HepG2 (cell line): ENCODE measurements at regions not wholly inside any gene's neighbourhood (a gene's known extent, or its start where the extent isn't known, plus 50 kb on each side); places are given as distances from the start of the nearest gene placed in this dataset.

Experiments
- ATAC-seq: fragments of 200-7000 bp; cut with Tn5 transposase; 3 replicates; pipeline ENCODE4 v1.9.1; 2020; ENCODE audit warnings: mild to moderate bottlenecking, moderate library complexity
- BruUV-seq: library from RNA; stranded (reverse); fragments of 400-500 nt; replicated peaks from 2 replicates; lab custom pipeline; 2021; lab: Mats Ljungman, UMichigan
- CTCF ChIA-PET: fragments of 300-600 bp; formaldehyde crosslinking; extraction: SDS; loops from one replicate; lab custom pipeline; 2021; ENCODE audit warnings: low total read pairs, inconsistent platforms, low intra/inter-chr PET ratio; lab: Yijun Ruan, JAX
- POLR2A ChIA-PET: fragments of 350-600 bp; sonication (Branson Sonifier 250); formaldehyde crosslinking; loops from one replicate; lab custom pipeline; 2020; ENCODE audit warnings: antibody characterized with exemption, inconsistent platforms; lab: Yijun Ruan, JAX
- DNase-seq: peaks from one replicate; pipeline ENCODE4 v3.0.0-alpha.2; 2015; ENCODE audit warnings: low spot score
- FAIRE-seq: peaks from 3 replicates; lab custom pipeline; 2011; peaks lifted over from hg19 to GRCh38; lab: Jason Lieb, UNC
- H2AFZ ChIP-seq: one replicate; pipeline ENCODE4 v1.6.1; 2011; ENCODE audit warnings: low read length, inconsistent platforms
- H3K27ac ChIP-seq: fragments of 300-600 bp; 3 replicates; pipeline ENCODE4 v1.8.0; 2011; ENCODE audit warnings: mixed run types, mild to moderate bottlenecking, mixed read lengths, low read length, inconsistent platforms; ENCODE audit not compliant: insufficient read depth; ENCODE audit errors: extremely low read length
- H3K27me3 ChIP-seq, 2 experiments: fragments of 200-600 bp in 1 of 2; 2 replicates in 1 of 2; 3 replicates in 1 of 2; pipeline versions ENCODE4 v1.6.0 to v1.8.0; 2011; ENCODE audit warnings: low read length in 2 of 2, mild to moderate bottlenecking in 2 of 2, moderate library complexity in 2 of 2, inconsistent platforms in 1 of 2; ENCODE audit not compliant: insufficient read depth in 2 of 2, control insufficient read depth in 1 of 2
- H3K36me3 ChIP-seq, 2 experiments: fragments of 200-600 bp in 1 of 2; replicated peaks in 1 of 2; 2 replicates in 1 of 2; 3 replicates in 1 of 2; pipeline versions ENCODE4 v1.5.1 to v1.8.0; 2011; ENCODE audit warnings: low read length in 2 of 2, inconsistent platforms in 1 of 2; ENCODE audit not compliant: insufficient read depth in 2 of 2, control insufficient read depth in 1 of 2
- H3K4me1 ChIP-seq: 2 replicates; pipeline ENCODE4 v1.5.1; 2012; ENCODE audit warnings: low read length, inconsistent platforms; ENCODE audit not compliant: insufficient read depth
- H3K4me2 ChIP-seq: 2 replicates; pipeline ENCODE4 v1.6.0; 2011; ENCODE audit warnings: low read depth, low read length, inconsistent platforms
- H3K4me3 ChIP-seq, 3 experiments: fragments of 200-600 bp in 1 of 3; sonication (generic), shearing (Covaris generic) in 1 of 3; replicated peaks in 1 of 3; 2 replicates each; pipeline ENCODE4 v1.5.1; 2011 to 2016; ENCODE audit warnings: low read length in 3 of 3, inconsistent platforms in 2 of 3, low read depth in 2 of 3, mild to moderate bottlenecking in 2 of 3, control low read depth in 1 of 3, mixed read lengths in 1 of 3; ENCODE audit not compliant: insufficient read depth in 1 of 3
- H3K79me2 ChIP-seq: one replicate; pipeline ENCODE4 v1.6.1; 2011; ENCODE audit warnings: low read length, inconsistent platforms; ENCODE audit not compliant: insufficient read depth
- H3K9ac ChIP-seq: 2 replicates; pipeline ENCODE4 v1.6.0; 2011; ENCODE audit warnings: mild to moderate bottlenecking, low read depth, low read length, inconsistent platforms; ENCODE audit not compliant: insufficient read depth
- H3K9me3 ChIP-seq: 2 replicates; pipeline ENCODE4 v1.5.1; 2012; ENCODE audit warnings: mild to moderate bottlenecking, low read length
- H4K20me1 ChIP-seq: 2 replicates; pipeline ENCODE4 v1.6.0; 2011; ENCODE audit warnings: inconsistent platforms, mild to moderate bottlenecking, low read length, moderate library complexity; ENCODE audit not compliant: insufficient read depth
- GTF2F1 ChIP-seq: fragments of 150-350 bp; IDR thresholded peaks from 2 replicates; pipeline ENCODE4 v1.6.1; 2014; ENCODE audit warnings: low read length
- HNRNPUL1 ChIP-seq: fragments of 200-400 bp; formaldehyde crosslinking; IDR thresholded peaks from 2 replicates; pipeline ENCODE4 v1.6.1; 2017; ENCODE audit warnings: low read depth, mild to moderate bottlenecking, low read length, moderate library complexity
- IRF2 ChIP-seq: IDR thresholded peaks from 2 replicates; pipeline ENCODE4 v1.6.1; 2018; ENCODE audit warnings: missing genetic modification reagents, missing compliant biosample characterization
- ISL2 ChIP-seq: sonication (generic); formaldehyde crosslinking; IDR thresholded peaks from 2 replicates; pipeline ENCODE4 v1.5.0; 2020; ENCODE audit warnings: missing genetic modification reagents
- MBD4 ChIP-seq: IDR thresholded peaks from 2 replicates; pipeline ENCODE4 v1.6.1; 2012; ENCODE audit warnings: low read length, inconsistent platforms, borderline replicate concordance
- PHF21A ChIP-seq: sonication (generic); formaldehyde crosslinking; IDR thresholded peaks from 2 replicates; pipeline ENCODE4 v1.5.0; 2020; ENCODE audit warnings: mild to moderate bottlenecking, missing genetic modification reagents
- TOPORS ChIP-seq: sonication (generic); formaldehyde crosslinking; IDR thresholded peaks from 2 replicates; pipeline ENCODE4 v1.8.0; 2023; ENCODE audit warnings: mild to moderate bottlenecking, missing genetic modification reagents
- ZBTB20 ChIP-seq: sonication (generic); formaldehyde crosslinking; IDR thresholded peaks from 2 replicates; pipeline ENCODE4 v1.8.1; 2023; ENCODE audit warnings: missing genetic modification reagents, low read depth, mild to moderate bottlenecking, borderline replicate concordance
- ZIK1 ChIP-seq: sonication (generic); formaldehyde crosslinking; IDR thresholded peaks from 2 replicates; pipeline ENCODE4 v1.5.0; 2020; ENCODE audit warnings: mild to moderate bottlenecking, low read depth, missing genetic modification reagents, borderline replicate concordance
- WGBS: methylation state at CpG from one replicate; pipeline ENCODE4 v1.1.6; 2017; ENCODE audit warnings: low lambda C conversion rate; 5-methylcytosine and 5-hydroxymethylcytosine counted together
- in situ Hi-C: cut with HindIII; loops from 2 replicates; pipeline ENCODE4 v1.10.0; 2017; ENCODE audit warnings: low pct_unique_long_range_greater_than_20kb; ENCODE audit not compliant: extremely low pct_ligation_motif_present
- intact Hi-C: fragments of 100-400 bp; cut with micrococcal nuclease; formaldehyde crosslinking; loops from one replicate; pipeline ENCODE4 v1.10.0; 2022; ENCODE audit not compliant: unreplicated experiment
- TF ChIP-seq, protein P1 (sequence below): sonication (generic); formaldehyde crosslinking; IDR thresholded peaks from 2 replicates; pipeline ENCODE4 v1.8.0; 2023; ENCODE audit warnings: mild to moderate bottlenecking, missing genetic modification reagents
- TF ChIP-seq, protein P2 (sequence below): sonication (generic); formaldehyde crosslinking; IDR thresholded peaks from 2 replicates; pipeline ENCODE4 v1.9.0; 2022; ENCODE audit warnings: low read depth, missing genetic modification reagents

DNA sequence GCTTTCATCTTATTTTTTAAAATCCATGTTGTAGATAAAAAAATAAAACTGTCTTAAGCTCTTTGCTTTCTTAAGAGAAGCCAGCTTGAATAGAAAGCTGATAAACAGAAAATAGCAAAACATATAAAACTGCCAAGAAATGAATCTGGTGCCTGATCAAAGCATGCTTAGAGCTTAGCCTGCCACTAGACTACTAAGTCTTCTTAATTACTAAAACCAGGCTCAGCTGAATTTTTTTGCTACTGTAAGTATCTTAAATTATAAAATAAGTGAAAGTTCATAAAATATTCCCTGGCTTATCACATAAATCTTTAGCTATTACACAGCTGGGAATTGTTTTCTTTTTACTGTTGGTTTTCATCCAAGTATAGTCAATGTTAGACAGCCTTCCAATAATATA lies 803.9 kb downstream of the DIPK2A start (continued):
- TF ChIP-seq TOPORS (CRISPR knock-in tag): no peak
- no peak for TF ChIP-seq ISL2
- no peak for TF ChIP-seq MBD4
- TF ChIP-seq ZBTB20 (CRISPR knock-in tag): no peak

DNA sequence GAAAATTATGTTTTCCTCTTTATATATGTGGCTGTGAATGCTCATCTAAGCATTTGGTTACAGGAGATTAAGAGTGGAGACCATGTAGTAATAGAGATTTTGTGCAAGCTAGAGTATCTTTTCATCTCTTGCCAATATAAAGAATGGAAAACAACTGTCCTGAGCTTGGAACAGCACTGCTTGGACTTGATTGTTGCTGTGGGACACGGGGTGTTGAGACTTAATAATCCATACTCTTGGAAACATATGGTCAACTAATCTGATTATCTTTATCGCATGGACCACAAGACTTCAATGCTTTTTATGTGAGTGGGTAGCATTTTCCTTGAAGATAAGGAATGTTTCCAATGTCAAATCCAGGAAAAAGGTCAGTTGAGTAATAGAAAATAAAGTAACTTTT lies 806.3 kb downstream of the DIPK2A start:
- 2% methylated on average over 2 of the region's 2 CpGs for WGBS
- H3K4me2 ChIP-seq: no peak overlapping the region
- FAIRE-seq: no peak
- H2AFZ ChIP-seq: no peak overlapping the region
- H3K27ac ChIP-seq: no peak overlapping the region
- no peak for ATAC-seq
- no peak overlapping the region for H3K4me3 ChIP-seq
- DNase-seq: no peak
- no peak overlapping the region for H3K9ac ChIP-seq
- H3K4me1 ChIP-seq: no peaks in the 10 kb centered on the region
- no peaks in the 10 kb centered on the region for H3K79me2 ChIP-seq
- no peak for TF ChIP-seq IRF2
- no peak for TF ChIP-seq GTF2F1
- TF ChIP-seq, protein P1, sequence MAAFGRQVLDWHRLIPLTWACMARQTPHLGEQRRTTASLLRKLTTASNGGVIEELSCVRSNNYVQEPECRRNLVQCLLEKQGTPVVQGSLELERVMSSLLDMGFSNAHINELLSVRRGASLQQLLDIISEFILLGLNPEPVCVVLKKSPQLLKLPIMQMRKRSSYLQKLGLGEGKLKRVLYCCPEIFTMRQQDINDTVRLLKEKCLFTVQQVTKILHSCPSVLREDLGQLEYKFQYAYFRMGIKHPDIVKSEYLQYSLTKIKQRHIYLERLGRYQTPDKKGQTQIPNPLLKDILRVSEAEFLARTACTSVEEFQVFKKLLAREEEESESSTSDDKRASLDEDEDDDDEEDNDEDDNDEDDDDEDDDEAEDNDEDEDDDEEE (CRISPR knock-in tag): no peak
- no peak for TF ChIP-seq HNRNPUL1
- TF ChIP-seq ZIK1 (CRISPR knock-in tag): no peak
- TF ChIP-seq, protein P2, sequence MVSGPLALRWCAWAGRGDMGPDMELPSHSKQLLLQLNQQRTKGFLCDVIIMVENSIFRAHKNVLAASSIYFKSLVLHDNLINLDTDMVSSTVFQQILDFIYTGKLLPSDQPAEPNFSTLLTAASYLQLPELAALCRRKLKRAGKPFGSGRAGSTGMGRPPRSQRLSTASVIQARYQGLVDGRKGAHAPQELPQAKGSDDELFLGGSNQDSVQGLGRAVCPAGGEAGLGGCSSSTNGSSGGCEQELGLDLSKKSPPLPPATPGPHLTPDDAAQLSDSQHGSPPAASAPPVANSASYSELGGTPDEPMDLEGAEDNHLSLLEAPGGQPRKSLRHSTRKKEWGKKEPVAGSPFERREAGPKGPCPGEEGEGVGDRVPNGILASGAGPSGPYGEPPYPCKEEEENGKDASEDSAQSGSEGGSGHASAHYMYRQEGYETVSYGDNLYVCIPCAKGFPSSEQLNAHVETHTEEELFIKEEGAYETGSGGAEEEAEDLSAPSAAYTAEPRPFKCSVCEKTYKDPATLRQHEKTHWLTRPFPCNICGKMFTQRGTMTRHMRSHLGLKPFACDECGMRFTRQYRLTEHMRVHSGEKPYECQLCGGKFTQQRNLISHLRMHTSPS (CRISPR knock-in tag): no peak
- TF ChIP-seq PHF21A (CRISPR knock-in tag): no peak
- TF ChIP-seq, all 625 proteins: peak for 0
- Histone ChIP-seq H3K27me3 (no peaks in the 10 kb centered on the region), H4K20me1 (no peaks in the 10 kb centered on the region), H3K36me3 (no peaks in the 10 kb centered on the region), H3K9me3 (no peaks in the 10 kb centered on the region)
- BruUV-seq: no TSS peak
- CTCF ChIA-PET: no interaction called here
- POLR2A ChIA-PET: no interaction called here
- in situ Hi-C loops (no loop called here), intact Hi-C loops (no loop called here)
